SK-N-MC (cell line): ENCODE measurements at regions not wholly inside any gene's neighbourhood (a gene's known extent, or its start where the extent isn't known, plus 50 kb on each side); places are given as distances from the start of the nearest gene placed in this dataset.
"Not testable (repeated sequence)": the region's sequence is repeated elsewhere in the genome, so short reads cannot be mapped to it uniquely, and the experiment has no call there.

ENCODE experiments used
- DNase-seq: peaks from one replicate; pipeline ENCODE4 v3.0.0-alpha.2; 2011; ENCODE audit warnings: low read depth, low spot score
- H3K27ac ChIP-seq: fragments of 200-600 bp; sonication (generic); 2 replicates; pipeline ENCODE4 v1.5.1; 2016; ENCODE audit warnings: mixed run types
- H3K36me3 ChIP-seq: fragments of 200-600 bp; sonication (generic); 2 replicates; pipeline ENCODE4 v1.6.1; 2017; ENCODE audit warnings: antibody characterized with exemption, low read length, mixed read lengths; ENCODE audit not compliant: insufficient read depth
- H3K4me3 ChIP-seq: fragments of 200-600 bp; sonication (generic); 2 replicates; pipeline ENCODE4 v1.5.1; 2016
- H3K9ac ChIP-seq: fragments of 200-600 bp; sonication (generic); 2 replicates; pipeline ENCODE4 v1.8.0; 2017; ENCODE audit warnings: mixed run types, mixed read lengths; ENCODE audit not compliant: insufficient read length
- H3K9me3 ChIP-seq: fragments of 200-600 bp; sonication (generic); 2 replicates; pipeline ENCODE4 v1.6.1; 2017; ENCODE audit warnings: low read depth, mild to moderate bottlenecking, antibody characterized with exemption, low read length, moderate library complexity, mixed read lengths
- EZH2 ChIP-seq: fragments of 200-600 bp; sonication (generic); IDR thresholded peaks from one replicate; pipeline ENCODE4 v1.6.1; 2017; ENCODE audit warnings: antibody characterized with exemption
- FOXP2 ChIP-seq: optimal IDR thresholded peaks from 2 replicates; pipeline ENCODE3; 2011; ENCODE audit warnings: mild to moderate bottlenecking, moderate library complexity; ENCODE audit not compliant: insufficient read depth; ENCODE audit errors: extremely low read length, control extremely low read depth
- POLR2AphosphoS5 ChIP-seq: IDR thresholded peaks from 2 replicates; pipeline ENCODE4 v1.6.1; 2012; ENCODE audit warnings: mild to moderate bottlenecking, low read depth, low read length, borderline replicate concordance

DNA sequence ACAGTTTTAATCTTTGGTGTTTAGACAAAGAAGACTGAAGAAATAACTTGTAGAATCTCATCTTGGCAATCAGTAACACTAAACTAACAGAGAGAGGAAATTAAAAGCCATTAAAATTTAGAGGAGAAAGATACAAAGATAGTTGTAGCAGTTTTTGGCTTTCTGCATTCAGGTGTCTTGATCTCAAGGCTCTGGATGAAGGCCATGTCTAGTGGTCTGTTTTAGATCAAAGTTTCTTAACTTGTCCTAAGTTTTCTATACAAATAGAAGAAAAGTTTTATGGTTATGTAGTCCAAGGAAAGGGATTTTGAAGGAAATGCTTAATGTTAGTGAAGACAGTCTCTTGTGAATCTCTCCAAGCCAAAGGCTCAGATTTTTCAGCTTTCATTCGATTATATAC, 222.9 kb downstream of the BCHE start:
- Histone ChIP-seq H3K36me3 (no peaks in the 10 kb centered on the region), H3K27ac (no peak overlapping the region), H3K4me3 (no peak overlapping the region), H3K9me3 (no peaks in the 10 kb centered on the region), H3K9ac (no peak overlapping the region)
- no peak for DNase-seq
- TF ChIP-seq POLR2AphosphoS5 (no peak), EZH2 (no peak), FOXP2 (no peak)

GRCh38 chr3:165613014-165613413, 224.2 kb downstream of the BCHE start:
- Histone ChIP-seq H3K9me3 (no peaks in the 10 kb centered on the region), H3K4me3 (no peak overlapping the region)
- TF ChIP-seq FOXP2 (no peak), EZH2 (no peak), POLR2AphosphoS5 (no peak)

DNA sequence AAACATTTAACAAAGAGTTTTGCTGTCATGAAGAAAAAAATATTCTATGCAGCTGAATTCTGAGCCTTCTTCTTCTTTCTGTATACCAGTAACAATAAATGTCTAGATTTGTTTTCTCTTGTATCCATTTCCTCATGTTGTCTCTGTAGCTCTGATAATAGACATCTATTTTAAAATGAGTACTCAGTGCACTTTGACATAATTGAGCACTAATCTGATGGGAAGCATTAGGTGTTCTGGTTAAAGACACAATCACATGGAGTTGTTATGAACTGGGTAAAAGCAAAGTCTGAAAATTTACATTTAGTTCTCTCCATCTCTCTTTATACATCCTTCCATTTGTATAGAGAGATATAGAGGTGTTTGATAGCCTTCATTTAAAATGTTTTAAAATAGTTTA, 230.0 kb downstream of the BCHE start:
- DNase-seq: no peak
- H3K27ac ChIP-seq: no peak overlapping the region
- no peaks in the 10 kb centered on the region for H3K9me3 ChIP-seq
- H3K4me3 ChIP-seq: no peak overlapping the region
- H3K9ac ChIP-seq: no peak overlapping the region
- H3K36me3 ChIP-seq: no peaks in the 10 kb centered on the region
- TF ChIP-seq FOXP2: no peak
- TF ChIP-seq EZH2: no peak
- TF ChIP-seq POLR2AphosphoS5: no peak

More at GRCh38 chr3:165613014-165613413, 224.2 kb downstream of the BCHE start:
- Histone ChIP-seq H3K36me3 (no peaks in the 10 kb centered on the region), H3K27ac (no peak overlapping the region), H3K9ac (no peak overlapping the region)
- DNase-seq: no peak

GRCh38 chr3:165603196-165603595, 234.0 kb downstream of the BCHE start:
- H3K36me3 ChIP-seq: no peaks in the 10 kb centered on the region
- H3K9me3 ChIP-seq: no peaks in the 10 kb centered on the region
- H3K9ac ChIP-seq: no peak overlapping the region
- H3K27ac ChIP-seq: no peak overlapping the region
- TF ChIP-seq POLR2AphosphoS5 (no peak), FOXP2 (no peak), EZH2 (no peak)
- no peak overlapping the region for H3K4me3 ChIP-seq
- no peak for DNase-seq

DNA sequence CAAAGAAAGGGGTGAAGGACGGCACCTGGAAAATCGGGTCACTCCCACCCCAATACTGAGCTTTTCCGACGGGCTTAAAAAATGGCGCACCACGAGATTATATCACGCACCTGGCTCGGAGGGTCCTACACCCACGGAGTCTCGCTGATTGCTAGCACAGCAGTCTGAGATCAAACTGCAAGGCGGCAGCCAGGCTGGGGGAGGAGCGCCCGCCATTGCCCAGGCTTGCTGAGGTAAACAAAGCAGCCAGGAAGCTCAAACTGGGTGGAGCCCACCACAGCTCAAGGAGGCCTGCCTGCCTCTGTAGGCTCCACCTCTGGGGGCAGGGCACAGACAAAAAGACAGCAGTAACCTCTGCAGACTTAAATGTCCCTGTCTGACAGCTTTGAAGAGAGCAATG, 264.7 kb downstream of the BCHE start:
- H3K9ac ChIP-seq, H3K4me3 ChIP-seq, H3K36me3 ChIP-seq, H3K9me3 ChIP-seq, DNase-seq, H3K27ac ChIP-seq: not testable (repeated sequence)

GRCh38 chr3:165568907-165569462, 268.2 kb downstream of the BCHE start:
- no peak for DNase-seq
- no peak overlapping the region for H3K9ac ChIP-seq

DNA sequence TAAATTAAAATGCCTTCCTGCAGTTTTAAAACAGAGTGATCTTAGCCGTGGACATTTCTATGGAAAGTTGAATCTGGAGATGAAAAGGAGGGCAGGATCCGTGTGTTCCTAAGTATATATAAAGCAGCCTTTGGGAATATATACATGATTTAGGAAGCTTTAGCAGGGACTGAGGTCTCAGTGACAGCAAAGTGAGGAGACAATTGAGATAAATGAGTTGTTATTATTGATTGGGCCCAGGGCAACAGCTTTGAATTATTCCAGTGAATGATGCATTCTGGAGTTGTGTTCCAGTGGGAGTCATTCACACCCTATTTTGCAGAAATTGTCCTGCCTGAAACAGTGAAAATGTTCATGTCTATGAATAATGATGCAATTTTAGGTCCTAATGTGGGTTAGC, 281.4 kb downstream of the BCHE start:
- DNase-seq: no peak
- H3K4me3 ChIP-seq: no peak overlapping the region
- TF ChIP-seq EZH2: no peak
- TF ChIP-seq POLR2AphosphoS5: no peak
- no peak for TF ChIP-seq FOXP2

More at GRCh38 chr3:165568907-165569462, 268.2 kb downstream of the BCHE start:
- no peak overlapping the region for H3K4me3 ChIP-seq
- H3K9me3 ChIP-seq: peaks cover 4% of the 10 kb centered on the region; the same call in 1 of the 2 replicates
- no peak for TF ChIP-seq FOXP2
- TF ChIP-seq EZH2: no peak
- no peak for TF ChIP-seq POLR2AphosphoS5
- no peaks in the 10 kb centered on the region for H3K36me3 ChIP-seq
- no peak overlapping the region for H3K27ac ChIP-seq

DNA sequence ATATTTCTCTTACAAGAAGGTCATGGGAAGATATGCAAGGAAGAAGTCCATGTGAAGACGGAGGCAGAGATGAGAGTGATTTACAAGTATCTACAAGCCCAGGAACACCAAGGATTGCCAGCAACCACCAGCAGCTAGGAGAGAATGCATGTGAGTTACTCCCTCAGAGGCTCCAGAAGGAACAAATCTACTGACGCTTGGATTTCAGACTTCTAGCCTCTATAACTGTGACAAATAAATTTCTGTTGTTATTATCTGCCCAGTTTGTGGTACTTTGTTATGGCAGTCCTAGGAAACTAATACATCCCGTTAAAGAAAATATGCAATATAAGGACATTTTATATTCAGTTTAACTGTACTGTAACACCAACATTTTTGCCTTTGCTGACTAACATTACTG, 283.9 kb downstream of the BCHE start:
- DNase-seq: no peak
- Histone ChIP-seq H3K9me3 (no peaks in the 10 kb centered on the region), H3K27ac (no peak overlapping the region), H3K9ac (no peak overlapping the region), H3K4me3 (no peak overlapping the region), H3K36me3 (no peaks in the 10 kb centered on the region)
- TF ChIP-seq EZH2: no peak
- no peak for TF ChIP-seq FOXP2
- TF ChIP-seq POLR2AphosphoS5: no peak

More for the DNA sequence above, 281.4 kb downstream of the BCHE start:
- Histone ChIP-seq H3K27ac (no peak overlapping the region), H3K36me3 (no peaks in the 10 kb centered on the region), H3K9me3 (no peaks in the 10 kb centered on the region), H3K9ac (no peak overlapping the region)

DNA sequence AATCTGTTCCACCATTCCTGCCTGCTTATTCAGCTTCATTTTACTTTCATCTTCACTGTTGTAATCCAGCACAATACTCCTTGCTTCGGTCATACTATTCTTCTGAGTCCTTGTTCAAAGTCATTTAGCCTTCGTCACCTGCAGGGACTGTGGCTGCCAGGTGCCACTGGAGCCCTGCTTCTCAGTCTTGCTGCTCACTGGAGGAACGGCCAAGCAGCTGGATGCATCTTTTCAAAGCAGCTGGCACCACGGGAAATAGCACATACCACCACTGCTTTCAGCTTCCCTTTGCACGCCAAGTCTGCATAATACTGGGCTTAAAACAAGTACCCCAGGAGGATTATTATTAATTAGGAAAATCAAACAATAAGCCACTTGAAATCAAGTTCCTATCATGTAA, 287.6 kb downstream of the BCHE start:
- H3K36me3 ChIP-seq: no peaks in the 10 kb centered on the region
- H3K9me3 ChIP-seq: no peaks in the 10 kb centered on the region
- no peak overlapping the region for H3K27ac ChIP-seq
- H3K9ac ChIP-seq: no peak overlapping the region
- TF ChIP-seq POLR2AphosphoS5 (no peak), EZH2 (no peak), FOXP2 (no peak)
- H3K4me3 ChIP-seq: no peak overlapping the region
- DNase-seq: no peak

- no peak for DNase-seq
- no peaks in the 10 kb centered on the region for H3K36me3 ChIP-seq
- no peaks in the 10 kb centered on the region for H3K9me3 ChIP-seq
- TF ChIP-seq FOXP2 (no peak), EZH2 (no peak), POLR2AphosphoS5 (no peak)
- H3K4me3 ChIP-seq: no peak overlapping the region
- H3K27ac ChIP-seq: no peak overlapping the region
- H3K9ac ChIP-seq: no peak overlapping the region
These were observed 288.2 kb downstream of the BCHE start for GRCh38 chr3:165549037-165549436.
